ENCODE measurements at regions not wholly inside any gene's neighbourhood (a gene's known extent, or its start where the extent isn't known, plus 50 kb on each side); places are given as distances from the start of the nearest gene placed in this dataset.

- no peak for DNase-seq (ENCODE audit: low spot score)
- no peak for TF ChIP-seq CTCF (IDR thresholded peaks at IDR 0.05)
- no peak for ATAC-seq (ENCODE audit: low FRiP score)
Observed at GRCh38 chr17:79369001-79369400, 241.8 kb downstream of the RBFOX3 start.

- no peak for DNase-seq (ENCODE audit: low spot score)
- TF ChIP-seq CTCF (IDR thresholded peaks at IDR 0.05): no peak
- no peak for ATAC-seq (ENCODE audit: low FRiP score)
Observed at GRCh38 chr17:79368521-79368920, 242.3 kb downstream of the RBFOX3 start.

- no peak for ATAC-seq (ENCODE audit: low FRiP score)
- TF ChIP-seq CTCF (IDR thresholded peaks at IDR 0.05): no peak
Observed at GRCh38 chr17:79366988-79367571, 243.8 kb downstream of the RBFOX3 start.

GRCh38 chr17:79365836-79366770 lies 244.7 kb downstream of the RBFOX3 start:
- TF ChIP-seq CTCF (IDR thresholded peaks at IDR 0.05): no peak
- DNase-seq (ENCODE audit: low spot score) (no peak), ATAC-seq (ENCODE audit: low FRiP score) (no peak)

More at GRCh38 chr17:79366988-79367571, 243.8 kb downstream of the RBFOX3 start:
- no peak for DNase-seq (ENCODE audit: low spot score)

GRCh38 chr17:79365351-79365750 lies 245.5 kb downstream of the RBFOX3 start:
- no peak for TF ChIP-seq CTCF (IDR thresholded peaks at IDR 0.05)
- ATAC-seq (ENCODE audit: low FRiP score): no peak
- no peak for DNase-seq (ENCODE audit: low spot score)

- DNase-seq (ENCODE audit: low spot score) (no peak), ATAC-seq (ENCODE audit: low FRiP score) (no peak)
- no peak for TF ChIP-seq CTCF (IDR thresholded peaks at IDR 0.05)
Observed at GRCh38 chr17:79364315-79365094, 246.3 kb downstream of the RBFOX3 start.
